ENCODE measurements at regions not wholly inside any gene's neighbourhood (a gene's known extent, or its start where the extent isn't known, plus 50 kb on each side); places are given as distances from the start of the nearest gene placed in this dataset.

DNA sequence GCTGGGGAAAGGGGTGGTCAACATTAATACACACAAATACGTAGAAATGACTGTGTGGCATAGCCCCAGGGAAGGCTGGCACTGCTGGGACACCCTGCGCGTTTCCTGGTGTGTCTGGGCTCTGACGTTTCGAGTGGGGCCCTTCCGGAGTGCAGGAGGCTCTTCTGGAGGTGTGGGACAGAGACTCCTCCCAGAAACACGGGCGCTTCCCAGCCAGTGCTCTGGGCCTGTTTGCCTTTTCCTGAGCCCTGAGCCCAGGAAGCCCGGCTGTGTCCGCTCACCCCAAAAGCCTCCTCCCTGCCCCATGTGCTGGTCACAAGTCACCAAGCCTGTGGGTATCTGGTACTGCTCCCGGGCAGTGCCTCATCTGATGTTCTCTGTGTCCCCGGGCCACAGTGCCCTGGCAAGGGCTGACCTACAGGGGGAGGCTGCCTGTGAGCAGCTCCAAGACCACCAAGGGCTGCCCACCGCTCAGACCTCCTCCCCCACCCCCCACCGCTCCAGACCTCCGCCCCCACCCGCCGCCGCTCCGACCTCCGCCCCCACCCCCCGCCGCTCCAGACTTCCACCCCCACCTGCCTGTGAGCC, 1133.3 kb downstream of the BRD1 start:
- H3K9ac ChIP-seq (ENCODE audit: low read length in 5 of 5), result no peak overlapping the region
- H3K9me3 ChIP-seq (ENCODE audit: control insufficient read depth in 5 of 5, low read length in 5 of 5), result no peaks in the 10 kb centered on the region
- H3K4me3 ChIP-seq (ENCODE audit: low read depth in 1 of 5, low read length in 5 of 5), result no peak overlapping the region
- H3K27me3 ChIP-seq (ENCODE audit: control insufficient read depth in 5 of 5, insufficient read depth in 4 of 5, low read length in 5 of 5), result peaks cover 0 to 9% (median 2%) of the 10 kb centered on the region in 5 donors
- no peaks in the 10 kb centered on the region for H3K4me1 ChIP-seq (ENCODE audit: control insufficient read depth in 5 of 5, insufficient read depth in 5 of 5, low read length in 5 of 5)
- no peak overlapping the region for H3K27ac ChIP-seq (ENCODE audit: low read depth, low read length)
- H3K36me3 ChIP-seq (ENCODE audit: control insufficient read depth in 5 of 5, insufficient read depth in 5 of 5, low read length in 5 of 5), result no peaks in the 10 kb centered on the region

DNA sequence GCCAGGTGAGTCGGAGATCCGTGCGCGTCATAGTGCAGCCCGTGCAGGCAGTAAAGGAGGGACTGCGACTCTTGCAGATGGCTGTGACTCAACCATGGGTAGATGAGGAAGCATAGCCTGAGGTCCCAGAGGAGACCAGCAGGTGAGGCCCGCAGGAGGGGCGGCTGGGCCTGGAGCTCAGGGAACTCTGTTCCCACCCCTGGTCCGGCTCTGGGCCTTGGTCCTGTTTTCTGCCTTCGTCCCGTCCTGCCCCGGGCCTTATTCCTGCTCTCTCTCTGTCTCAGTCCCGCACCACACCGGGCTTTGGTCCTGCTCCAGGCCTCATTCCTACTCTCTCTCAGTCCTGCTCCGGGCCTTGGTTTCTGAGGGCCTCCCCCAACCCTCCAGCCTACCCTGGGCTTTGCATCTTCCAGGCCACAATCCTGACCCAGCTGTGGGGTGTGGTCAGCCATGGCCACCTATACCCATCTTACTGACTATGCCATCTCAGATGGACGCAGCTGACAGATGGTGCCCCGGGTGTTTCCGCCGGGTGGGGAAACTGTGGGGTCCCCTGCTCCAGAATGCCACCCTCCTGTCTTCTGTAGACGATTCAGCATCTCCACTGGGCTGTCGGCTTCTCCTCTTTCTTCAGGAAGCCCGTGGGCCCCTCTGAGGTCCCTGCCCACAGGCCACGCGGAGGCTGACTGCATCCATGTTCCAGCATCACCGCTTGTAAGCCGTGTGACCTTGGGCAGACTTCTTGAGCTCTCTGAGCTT, 1134.1 kb downstream of the BRD1 start:
- H3K27ac ChIP-seq (ENCODE audit: low read depth, low read length), result no peak overlapping the region
- H3K4me1 ChIP-seq (ENCODE audit: control insufficient read depth in 5 of 5, insufficient read depth in 5 of 5, low read length in 5 of 5), result no peaks in the 10 kb centered on the region
- H3K36me3 ChIP-seq (ENCODE audit: control insufficient read depth in 5 of 5, insufficient read depth in 5 of 5, low read length in 5 of 5), result no peaks in the 10 kb centered on the region
- H3K9ac ChIP-seq (ENCODE audit: low read length in 5 of 5), result no peak overlapping the region
- no peak overlapping the region for H3K4me3 ChIP-seq (ENCODE audit: low read depth in 1 of 5, low read length in 5 of 5)
- peaks cover 0 to 9% (median 2%) of the 10 kb centered on the region in 5 donors for H3K27me3 ChIP-seq (ENCODE audit: control insufficient read depth in 5 of 5, insufficient read depth in 4 of 5, low read length in 5 of 5)
- H3K9me3 ChIP-seq (ENCODE audit: control insufficient read depth in 5 of 5, low read length in 5 of 5), result no peaks in the 10 kb centered on the region

DNA sequence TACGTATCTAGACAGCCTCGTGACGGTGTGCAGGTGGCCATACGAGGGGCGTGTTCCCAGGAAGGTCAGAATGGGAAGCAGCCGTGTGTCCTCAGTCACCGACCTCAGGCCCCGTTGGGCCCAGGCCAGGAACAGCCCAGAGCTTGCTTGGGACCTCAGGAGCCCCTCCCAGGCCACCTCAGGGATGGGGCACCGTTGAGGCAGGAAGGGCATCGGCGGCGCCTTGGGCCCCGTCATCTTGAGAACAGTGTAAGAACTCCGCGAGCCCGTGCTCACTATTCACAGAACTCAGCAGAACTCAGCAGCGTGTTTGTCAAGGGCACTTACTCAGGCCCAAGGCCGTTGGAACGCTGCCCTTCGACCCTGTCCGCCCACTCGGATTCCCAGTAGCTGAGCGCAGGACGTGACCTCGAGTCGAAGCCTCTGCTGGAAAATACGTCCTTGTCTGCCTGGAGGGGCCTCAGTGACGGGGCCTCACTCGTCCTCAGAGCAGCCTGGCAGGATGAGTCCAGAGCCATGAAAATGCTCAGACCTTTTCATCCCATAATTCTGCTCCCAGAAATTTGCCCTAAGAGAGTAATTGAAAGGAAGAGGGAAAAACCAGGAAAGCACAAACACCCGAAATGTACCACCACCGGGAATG, 1134.8 kb downstream of the BRD1 start:
- Histone ChIP-seq H3K36me3 (ENCODE audit: control insufficient read depth in 5 of 5, insufficient read depth in 5 of 5, low read length in 5 of 5) (no peaks in the 10 kb centered on the region), H3K4me3 (ENCODE audit: low read depth in 1 of 5, low read length in 5 of 5) (no peak overlapping the region), H3K9ac (ENCODE audit: low read length in 5 of 5) (no peak overlapping the region), H3K27ac (ENCODE audit: low read depth, low read length) (no peak overlapping the region), H3K27me3 (ENCODE audit: control insufficient read depth in 5 of 5, insufficient read depth in 4 of 5, low read length in 5 of 5) (peaks cover 0 to 9% (median 2%) of the 10 kb centered on the region in 5 donors), H3K4me1 (ENCODE audit: control insufficient read depth in 5 of 5, insufficient read depth in 5 of 5, low read length in 5 of 5) (no peaks in the 10 kb centered on the region), H3K9me3 (ENCODE audit: control insufficient read depth in 5 of 5, low read length in 5 of 5) (no peaks in the 10 kb centered on the region)

DNA sequence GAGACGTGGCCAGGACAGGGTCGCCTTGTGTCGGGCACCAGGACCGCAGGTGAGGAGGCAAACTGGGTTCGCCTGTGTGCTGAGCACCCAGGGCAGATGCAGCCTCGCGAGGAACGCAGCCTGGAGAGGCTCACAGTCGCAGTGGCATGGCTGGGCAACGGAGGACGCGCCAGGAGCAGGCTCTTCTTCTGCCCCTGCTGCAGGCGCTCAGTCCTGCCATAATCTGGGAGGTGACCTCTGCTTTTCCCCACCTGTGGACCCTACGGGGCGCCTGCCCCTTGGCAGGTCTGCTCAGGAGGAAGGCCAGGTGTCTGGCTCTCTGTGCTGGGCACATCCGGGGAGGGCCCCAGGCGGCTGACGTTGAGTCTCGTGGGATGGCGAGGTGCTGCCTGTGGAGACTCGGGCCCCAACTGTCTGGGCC, 1136.2 kb downstream of the BRD1 start:
- Histone ChIP-seq H3K4me3 (ENCODE audit: low read depth in 1 of 5, low read length in 5 of 5) (no peak overlapping the region), H3K36me3 (ENCODE audit: control insufficient read depth in 5 of 5, insufficient read depth in 5 of 5, low read length in 5 of 5) (no peaks in the 10 kb centered on the region), H3K4me1 (ENCODE audit: control insufficient read depth in 5 of 5, insufficient read depth in 5 of 5, low read length in 5 of 5) (no peaks in the 10 kb centered on the region), H3K9ac (ENCODE audit: low read length in 5 of 5) (no peak overlapping the region), H3K9me3 (ENCODE audit: control insufficient read depth in 5 of 5, low read length in 5 of 5) (no peaks in the 10 kb centered on the region), H3K27ac (ENCODE audit: low read depth, low read length) (no peak overlapping the region), H3K27me3 (ENCODE audit: control insufficient read depth in 5 of 5, insufficient read depth in 4 of 5, low read length in 5 of 5) (peaks cover 0 to 9% (median 4%) of the 10 kb centered on the region in 5 donors)

DNA sequence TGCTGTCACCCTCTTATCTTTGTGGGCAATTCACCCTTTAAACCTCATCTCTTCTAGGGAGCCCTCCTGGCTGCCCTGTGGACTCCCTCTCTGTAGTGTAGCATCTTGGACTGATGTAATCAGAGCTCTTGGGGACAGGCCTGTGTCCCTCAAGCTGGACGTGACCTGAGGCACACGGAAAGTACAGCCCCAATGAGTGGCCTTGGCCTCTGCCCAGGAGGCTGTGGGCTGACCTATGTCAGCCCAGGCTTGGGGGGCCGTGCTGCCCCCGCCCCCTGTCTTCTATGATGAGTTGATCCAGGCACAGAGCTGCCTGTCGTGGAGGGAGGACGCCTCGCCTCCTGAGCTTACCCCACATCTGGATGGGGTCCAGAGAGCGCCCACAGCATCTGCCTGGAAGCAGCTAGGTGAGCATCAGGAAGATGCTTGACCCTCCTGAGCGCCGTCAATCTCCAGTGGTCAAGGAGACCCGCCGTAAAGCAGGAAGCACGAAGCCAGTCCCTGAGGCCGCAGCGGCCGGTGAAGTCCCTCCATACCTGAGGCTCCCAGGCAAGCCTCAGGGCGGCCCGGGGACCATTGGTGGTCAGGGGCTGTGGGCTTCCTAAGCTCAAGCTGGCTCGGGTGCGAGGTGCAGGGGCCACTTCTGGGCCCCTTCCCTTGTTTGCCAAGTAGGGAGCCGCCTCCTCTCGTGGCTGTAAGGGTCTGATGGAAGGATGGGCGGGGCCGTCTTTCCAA, 1136.9 kb downstream of the BRD1 start:
- Histone ChIP-seq H3K36me3 (ENCODE audit: control insufficient read depth in 5 of 5, insufficient read depth in 5 of 5, low read length in 5 of 5) (no peaks in the 10 kb centered on the region), H3K27ac (ENCODE audit: low read depth, low read length) (no peak overlapping the region), H3K27me3 (ENCODE audit: control insufficient read depth in 5 of 5, insufficient read depth in 4 of 5, low read length in 5 of 5) (peaks cover 0 to 9% (median 2%) of the 10 kb centered on the region in 5 donors), H3K4me1 (ENCODE audit: control insufficient read depth in 5 of 5, insufficient read depth in 5 of 5, low read length in 5 of 5) (no peaks in the 10 kb centered on the region), H3K9ac (ENCODE audit: low read length in 5 of 5) (no peak overlapping the region), H3K4me3 (ENCODE audit: low read depth in 1 of 5, low read length in 5 of 5) (no peak overlapping the region), H3K9me3 (ENCODE audit: control insufficient read depth in 5 of 5, low read length in 5 of 5) (no peaks in the 10 kb centered on the region)

DNA sequence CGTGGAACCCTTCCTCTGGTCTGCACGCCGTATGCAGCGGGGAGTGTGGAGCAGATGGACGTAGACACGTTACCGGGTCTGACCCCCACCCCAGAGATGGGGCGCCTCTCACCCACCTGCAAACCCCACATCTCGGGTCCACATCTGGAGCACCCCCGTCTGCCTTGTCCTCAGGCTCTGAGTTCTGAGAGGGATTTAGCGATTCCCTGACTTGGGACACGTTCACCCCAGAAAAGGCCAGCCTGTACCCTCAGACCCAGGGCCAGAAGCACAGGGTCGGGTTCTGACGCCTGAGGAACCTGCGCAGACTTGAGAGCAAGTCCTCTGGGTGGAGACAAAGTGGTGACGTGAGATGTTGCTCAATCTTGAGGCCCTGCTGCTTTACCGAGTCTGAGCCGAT, 1138.5 kb downstream of the BRD1 start:
- H3K9me3 ChIP-seq (ENCODE audit: control insufficient read depth in 5 of 5, low read length in 5 of 5), result no peaks in the 10 kb centered on the region
- H3K4me3 ChIP-seq (ENCODE audit: low read depth in 1 of 5, low read length in 5 of 5), result no peak overlapping the region
- H3K36me3 ChIP-seq (ENCODE audit: control insufficient read depth in 5 of 5, insufficient read depth in 5 of 5, low read length in 5 of 5), result no peaks in the 10 kb centered on the region
- peaks cover 0 to 9% (median 2%) of the 10 kb centered on the region in 5 donors for H3K27me3 ChIP-seq (ENCODE audit: control insufficient read depth in 5 of 5, insufficient read depth in 4 of 5, low read length in 5 of 5)
- no peaks in the 10 kb centered on the region for H3K4me1 ChIP-seq (ENCODE audit: control insufficient read depth in 5 of 5, insufficient read depth in 5 of 5, low read length in 5 of 5)
- H3K9ac ChIP-seq (ENCODE audit: low read length in 5 of 5), result no peak overlapping the region
- H3K27ac ChIP-seq (ENCODE audit: low read depth, low read length), result no peak overlapping the region

DNA sequence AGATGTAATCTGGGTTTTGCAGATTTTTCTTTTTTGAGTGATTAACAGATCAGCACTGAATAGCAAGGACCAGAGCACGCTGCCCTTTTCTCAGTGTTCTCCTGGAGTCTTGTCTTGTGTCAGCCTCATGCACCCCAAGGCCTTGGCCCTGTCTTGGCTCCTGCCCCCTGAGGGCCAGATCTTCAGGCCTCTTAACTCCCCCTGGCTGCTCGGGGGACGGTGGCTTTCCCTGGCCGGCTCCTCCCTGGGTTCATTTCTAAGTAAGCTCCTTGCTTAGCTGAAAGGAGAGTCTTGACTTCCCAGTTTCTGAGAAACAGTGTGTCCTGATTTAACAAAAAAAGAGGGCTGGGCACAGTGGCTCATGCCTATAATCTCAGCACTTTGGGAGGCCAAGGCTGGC, 1139.3 kb downstream of the BRD1 start:
- H3K36me3 ChIP-seq (ENCODE audit: control insufficient read depth in 5 of 5, insufficient read depth in 5 of 5, low read length in 5 of 5), result no peaks in the 10 kb centered on the region
- no peaks in the 10 kb centered on the region for H3K9me3 ChIP-seq (ENCODE audit: control insufficient read depth in 5 of 5, low read length in 5 of 5)
- no peaks in the 10 kb centered on the region for H3K4me1 ChIP-seq (ENCODE audit: control insufficient read depth in 5 of 5, insufficient read depth in 5 of 5, low read length in 5 of 5)
- no peak overlapping the region for H3K4me3 ChIP-seq (ENCODE audit: low read depth in 1 of 5, low read length in 5 of 5)
- no peak overlapping the region for H3K27ac ChIP-seq (ENCODE audit: low read depth, low read length)
- H3K9ac ChIP-seq (ENCODE audit: low read length in 5 of 5), result no peak overlapping the region
- H3K27me3 ChIP-seq (ENCODE audit: control insufficient read depth in 5 of 5, insufficient read depth in 4 of 5, low read length in 5 of 5), result peaks cover 0 to 9% (median 2%) of the 10 kb centered on the region in 5 donors

DNA sequence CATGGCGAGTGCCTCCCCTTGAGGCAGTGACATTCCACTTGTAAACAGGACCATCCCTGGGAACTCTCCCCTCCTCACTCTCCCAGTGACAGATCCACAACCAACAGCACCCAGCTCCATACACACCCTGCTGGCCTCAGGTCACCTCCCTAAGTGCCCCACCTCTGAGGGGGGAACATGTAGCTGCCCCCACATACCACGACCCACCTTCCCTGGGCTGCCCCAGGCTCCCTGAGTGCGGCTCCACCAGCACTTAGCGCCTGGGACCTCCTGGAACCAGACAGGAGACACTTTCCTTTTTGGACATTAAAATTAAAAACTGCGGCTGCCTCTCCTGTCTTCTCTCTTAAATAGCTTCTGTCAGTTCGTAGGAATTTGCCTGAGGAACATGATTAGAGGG, 1140.1 kb downstream of the BRD1 start:
- H3K27ac ChIP-seq (ENCODE audit: low read depth, low read length), result no peak overlapping the region
- peaks cover 0 to 9% (median 2%) of the 10 kb centered on the region in 5 donors for H3K27me3 ChIP-seq (ENCODE audit: control insufficient read depth in 5 of 5, insufficient read depth in 4 of 5, low read length in 5 of 5)
- no peaks in the 10 kb centered on the region for H3K36me3 ChIP-seq (ENCODE audit: control insufficient read depth in 5 of 5, insufficient read depth in 5 of 5, low read length in 5 of 5)
- no peak overlapping the region for H3K4me3 ChIP-seq (ENCODE audit: low read depth in 1 of 5, low read length in 5 of 5)
- no peaks in the 10 kb centered on the region for H3K9me3 ChIP-seq (ENCODE audit: control insufficient read depth in 5 of 5, low read length in 5 of 5)
- no peak overlapping the region for H3K9ac ChIP-seq (ENCODE audit: low read length in 5 of 5)
- no peaks in the 10 kb centered on the region for H3K4me1 ChIP-seq (ENCODE audit: control insufficient read depth in 5 of 5, insufficient read depth in 5 of 5, low read length in 5 of 5)

DNA sequence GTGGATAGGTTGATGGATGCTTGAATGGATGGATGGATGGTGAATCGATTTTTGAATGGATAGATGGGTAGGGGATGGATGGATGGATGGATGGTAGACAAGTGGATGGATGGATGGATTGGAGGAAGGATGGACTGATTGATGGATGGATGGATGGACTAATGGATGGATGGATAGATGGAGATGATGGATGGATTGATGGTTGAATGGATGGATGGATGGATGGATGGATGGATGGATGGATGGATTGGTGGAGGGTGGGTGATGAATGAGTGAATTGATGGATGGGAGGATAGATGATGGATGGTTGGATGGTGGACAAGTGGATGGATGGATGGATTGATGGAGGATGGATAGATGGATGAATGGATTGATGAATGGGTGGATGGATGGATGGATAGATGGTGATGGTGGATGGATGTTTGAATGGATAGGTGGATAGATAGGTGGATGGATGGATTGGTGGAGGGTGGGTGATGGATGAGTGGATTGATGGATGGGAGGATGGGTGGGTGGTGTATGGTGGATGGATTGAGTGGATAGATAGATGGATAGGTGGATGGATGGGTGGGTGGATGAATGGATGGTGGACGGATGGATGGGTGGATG, 1140.9 kb downstream of the BRD1 start:
- H3K9ac ChIP-seq (ENCODE audit: low read length in 5 of 5), result no peak overlapping the region
- no peaks in the 10 kb centered on the region for H3K4me1 ChIP-seq (ENCODE audit: control insufficient read depth in 5 of 5, insufficient read depth in 5 of 5, low read length in 5 of 5)
- H3K4me3 ChIP-seq (ENCODE audit: low read depth in 1 of 5, low read length in 5 of 5), result no peak overlapping the region
- peaks cover 0 to 9% (median 2%) of the 10 kb centered on the region in 5 donors for H3K27me3 ChIP-seq (ENCODE audit: control insufficient read depth in 5 of 5, insufficient read depth in 4 of 5, low read length in 5 of 5)
- no peaks in the 10 kb centered on the region for H3K36me3 ChIP-seq (ENCODE audit: control insufficient read depth in 5 of 5, insufficient read depth in 5 of 5, low read length in 5 of 5)
- no peak overlapping the region for H3K27ac ChIP-seq (ENCODE audit: low read depth, low read length)
- H3K9me3 ChIP-seq (ENCODE audit: control insufficient read depth in 5 of 5, low read length in 5 of 5), result no peaks in the 10 kb centered on the region
